ENCODE measurements at regions not wholly inside any gene's neighbourhood (a gene's known extent, or its start where the extent isn't known, plus 50 kb on each side); places are given as distances from the start of the nearest gene placed in this dataset.

GRCh38 chr15:70424937-70425411 is 327.3 kb upstream of the TLE3 start:
- Histone ChIP-seq H3K23ac (ENCODE audit: insufficient read length) (no peak overlapping the region), H3K14ac (ENCODE audit: insufficient read length) (no peak overlapping the region), H3K4me3 (ENCODE audit: extremely low read depth in 1 of 4, insufficient read depth in 2 of 4, low read depth in 3 of 4, low read length in 4 of 4) (no peak overlapping the region), H4K5ac (ENCODE audit: insufficient read length, low read depth, low read length) (no peak overlapping the region), H3K56ac (replicated peaks; ENCODE audit: insufficient read length, low read depth, low read length) (no peak overlapping the region), H3K79me2 (ENCODE audit: control insufficient read depth in 1 of 2, insufficient read depth in 2 of 2, low read length in 2 of 2) (no peaks in the 10 kb centered on the region), H2BK15ac (ENCODE audit: low read length) (no peak overlapping the region), H4K91ac (replicated peaks; ENCODE audit: insufficient read length, low read length) (no peak overlapping the region), H3K18ac (ENCODE audit: extremely low read depth, low read length) (no peak overlapping the region), H3K4me1 (replicated peaks in 1 of 4; ENCODE audit: control insufficient read depth in 3 of 4, insufficient read depth in 4 of 4, low read length in 3 of 4) (peaks cover 0 to 9% (median 5%) of the 10 kb centered on the region in 4 experiments; a peak in 2 of 7 replicates), H2BK20ac (ENCODE audit: low read length) (no peak overlapping the region), H3K27me3 (replicated peaks in 1 of 4; ENCODE audit: control insufficient read depth in 3 of 4, extremely low read depth in 1 of 4, insufficient read depth in 3 of 4, low read length in 3 of 4) (no peaks in the 10 kb centered on the region; a peak in 1 of 7 replicates), H2BK5ac (ENCODE audit: low read depth, low read length) (no peak overlapping the region), H3K23me2 (ENCODE audit: low read depth, low read length) (no peaks in the 10 kb centered on the region), H3K27ac (ENCODE audit: low read depth, low read length) (no peak overlapping the region), H3K4ac (replicated peaks; ENCODE audit: insufficient read length, low read depth, low read length) (no peak overlapping the region), H3K36me3 (ENCODE audit: control insufficient read depth in 2 of 4, insufficient read depth in 4 of 4, low read length in 3 of 4) (no peaks in the 10 kb centered on the region), H2AFZ (ENCODE audit: low read length) (no peak overlapping the region), H4K20me1 (replicated peaks in 1 of 2; ENCODE audit: control insufficient read depth in 1 of 2, insufficient read depth in 2 of 2, low read length in 2 of 2) (no peaks in the 10 kb centered on the region), H2BK12ac (ENCODE audit: low read depth, low read length) (no peak overlapping the region), H3K4me2 (ENCODE audit: insufficient read depth in 1 of 2, low read depth in 2 of 2, low read length in 2 of 2) (no peak overlapping the region), H4K8ac (ENCODE audit: extremely low read depth, insufficient read depth, low read length) (no peak overlapping the region), H2BK120ac (replicated peaks; ENCODE audit: low read depth, low read length) (no peak overlapping the region), H3K79me1 (ENCODE audit: low read depth, low read length) (no peaks in the 10 kb centered on the region), H2AK5ac (ENCODE audit: low read depth, low read length) (no peak overlapping the region), H3K9me3 (ENCODE audit: insufficient read depth in 2 of 2, low read depth in 1 of 2, low read length in 1 of 2) (0 out of 4 replicates have a peak, but pooled peaks cover 0 to 4% of the 10 kb centered on the region in 2 experiments), H3K9ac (replicated peaks in 1 of 4; ENCODE audit: extremely low read depth in 1 of 4, low read depth in 3 of 4, low read length in 3 of 4) (no peak overlapping the region)
- FAIRE-seq: no peak
- ChIA-PET CTCF (ENCODE audit: partially characterized antibody) (interaction anchor here (1.0 to 1.5 kb wide), 4 partner anchors 9 to 42 kb away, joined by 3 to 5 read pairs (median 4); no protein-coding TSS in a partner anchor), POLR2A (ENCODE audit: partially characterized antibody) (no interaction called here)
- WGBS, 2 experiments (ENCODE audit: extremely low coverage in 1 of 2, insufficient coverage in 1 of 2, insufficient read length in 1 of 2, insufficient replicate concordance in 2 of 2, low coverage in 1 of 2, low lambda C conversion rate in 2 of 2, missing lambda C conversion rate in 1 of 2): 93% methylated on average over 4 of the region's 4 CpGs; no CpG with 5 or more reads in 1 of the 2 experiments
- no peak for DNase-seq (ENCODE audit: low read depth in 1 of 2, low spot score in 2 of 2)
- TF ChIP-seq KDM1A (IDR thresholded peaks at IDR 0.05; ENCODE audit: borderline replicate concordance, low read length): no peak

All from H1 (cell line).